Right hindlimb (tissue), 1 donor: ENCODE measurements at regions not wholly inside any gene's neighbourhood (a gene's known extent, or its start where the extent isn't known, plus 50 kb on each side); places are given as distances from the start of the nearest gene placed in this dataset.
"Not testable (repeated sequence)": the region's sequence is repeated elsewhere in the genome, so short reads cannot be mapped to it uniquely, and the experiment has no call there.

Source experiments
- DNase-seq: peaks from one replicate; pipeline ENCODE4 v3.0.0-alpha.2; 2018

- DNase-seq: no peak
These were observed 67.5 kb upstream of the P3H2 start for GRCh38 chr3:190188197-190188596.

- peak; percentile 44 for DNase-seq
These were observed 62.4 kb upstream of the P3H2 start for GRCh38 chr3:190183121-190183520.

GRCh38 chr3:190182418-190183043, 61.8 kb upstream of the P3H2 start:
- no peak for DNase-seq

- DNase-seq: no peak
These were observed 59.6 kb upstream of the P3H2 start for GRCh38 chr3:190180268-190180667.

- DNase-seq: no peak
These were observed 58.1 kb upstream of the P3H2 start for GRCh38 chr3:190178779-190179178.

GRCh38 chr3:190176933-190177525, 56.3 kb upstream of the P3H2 start:
- DNase-seq: not testable (repeated sequence)

GRCh38 chr3:190176106-190176505, 55.4 kb upstream of the P3H2 start:
- DNase-seq: not testable (repeated sequence)

GRCh38 chr3:190175490-190175889, 54.8 kb upstream of the P3H2 start:
- no peak for DNase-seq

GRCh38 chr3:190174471-190174870, 53.8 kb upstream of the P3H2 start:
- no peak for DNase-seq

- no peak for DNase-seq
These were observed 52.7 kb upstream of the P3H2 start for GRCh38 chr3:190173426-190173825.

GRCh38 chr3:190172751-190173150, 52.1 kb upstream of the P3H2 start:
- no peak for DNase-seq
